ENCODE measurements at regions not wholly inside any gene's neighbourhood (a gene's known extent, or its start where the extent isn't known, plus 50 kb on each side); places are given as distances from the start of the nearest gene placed in this dataset.

DNA sequence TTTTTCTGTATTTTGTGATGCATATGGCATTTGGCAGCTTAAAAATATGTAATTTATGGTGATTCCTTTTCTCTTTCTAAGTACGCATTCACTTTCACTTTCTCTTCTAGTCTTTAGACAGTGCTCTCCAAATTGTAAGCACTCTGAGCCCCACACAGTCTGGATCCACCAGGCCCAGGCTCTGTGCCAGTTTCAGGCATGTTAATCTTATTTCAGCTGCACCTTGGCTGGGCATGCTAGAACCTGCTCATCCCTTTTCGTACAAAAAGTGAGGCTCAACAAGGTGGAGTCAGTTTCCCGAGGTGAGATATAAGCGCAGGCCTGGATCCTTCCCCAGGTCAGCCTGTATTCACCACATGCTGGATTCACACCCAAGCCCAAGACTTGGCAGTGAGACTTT is 203.9 kb downstream of the MTX2 start:
- TF ChIP-seq, protein P1, sequence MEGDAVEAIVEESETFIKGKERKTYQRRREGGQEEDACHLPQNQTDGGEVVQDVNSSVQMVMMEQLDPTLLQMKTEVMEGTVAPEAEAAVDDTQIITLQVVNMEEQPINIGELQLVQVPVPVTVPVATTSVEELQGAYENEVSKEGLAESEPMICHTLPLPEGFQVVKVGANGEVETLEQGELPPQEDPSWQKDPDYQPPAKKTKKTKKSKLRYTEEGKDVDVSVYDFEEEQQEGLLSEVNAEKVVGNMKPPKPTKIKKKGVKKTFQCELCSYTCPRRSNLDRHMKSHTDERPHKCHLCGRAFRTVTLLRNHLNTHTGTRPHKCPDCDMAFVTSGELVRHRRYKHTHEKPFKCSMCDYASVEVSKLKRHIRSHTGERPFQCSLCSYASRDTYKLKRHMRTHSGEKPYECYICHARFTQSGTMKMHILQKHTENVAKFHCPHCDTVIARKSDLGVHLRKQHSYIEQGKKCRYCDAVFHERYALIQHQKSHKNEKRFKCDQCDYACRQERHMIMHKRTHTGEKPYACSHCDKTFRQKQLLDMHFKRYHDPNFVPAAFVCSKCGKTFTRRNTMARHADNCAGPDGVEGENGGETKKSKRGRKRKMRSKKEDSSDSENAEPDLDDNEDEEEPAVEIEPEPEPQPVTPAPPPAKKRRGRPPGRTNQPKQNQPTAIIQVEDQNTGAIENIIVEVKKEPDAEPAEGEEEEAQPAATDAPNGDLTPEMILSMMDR (conservative IDR thresholded peaks at IDR 0.05 in 1 of 2, IDR thresholded peaks at IDR 0.05 in 1 of 2; ENCODE audit: extremely low read depth in 1 of 2, insufficient read depth in 1 of 2, low read depth in 1 of 2, low read length in 2 of 2) = no peak
- TF ChIP-seq EZH2 (IDR thresholded peaks at IDR 0.05; ENCODE audit: borderline replicate concordance, low read length) = no peak
